Astrocyte (in vitro differentiated cells and primary cell): ENCODE measurements at regions not wholly inside any gene's neighbourhood (a gene's known extent, or its start where the extent isn't known, plus 50 kb on each side); places are given as distances from the start of the nearest gene placed in this dataset.

ENCODE experiments used
- CTCF ChIP-seq: IDR thresholded peaks from 2 replicates; pipeline ENCODE4 v1.5.1; 2011; ENCODE audit warnings: low read depth, mild to moderate bottlenecking, inconsistent platforms, low read length, moderate library complexity; ENCODE audit not compliant: insufficient read depth
- EZH2 ChIP-seq: IDR thresholded peaks from 2 replicates; pipeline ENCODE4 v1.6.1; 2012; ENCODE audit warnings: mild to moderate bottlenecking, low read length, inconsistent platforms; ENCODE audit not compliant: insufficient read depth

DNA sequence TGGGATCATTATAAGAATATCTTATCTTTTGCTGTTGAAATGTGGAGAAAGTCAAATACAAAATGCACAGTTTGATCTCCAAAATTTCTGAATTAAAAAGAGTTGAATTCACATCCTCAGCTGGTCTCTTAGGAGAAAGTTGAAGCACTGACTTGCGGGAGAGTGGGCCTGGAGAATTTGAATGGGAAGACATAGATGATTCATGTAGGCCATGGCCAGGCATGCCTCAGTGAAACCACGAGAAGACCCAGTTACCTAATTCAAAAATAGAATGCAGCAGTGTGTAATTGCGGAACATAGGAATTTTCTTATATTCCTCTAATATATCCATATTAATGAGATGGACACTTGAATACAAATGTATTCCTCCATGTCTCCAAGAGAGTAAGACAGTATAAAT lies 53.0 kb upstream of the DTNBP1 start:
- TF ChIP-seq CTCF = no peak
- TF ChIP-seq EZH2 = no peak
